ENCODE measurements at regions not wholly inside any gene's neighbourhood (a gene's known extent, or its start where the extent isn't known, plus 50 kb on each side); places are given as distances from the start of the nearest gene placed in this dataset.

GRCh38 chr6:126147291-126147815 is 161.0 kb downstream of the TRMT11 start:
- TF ChIP-seq POLR2A (IDR thresholded peaks at IDR 0.05; ENCODE audit: low read depth): no peak
- no peak for TF ChIP-seq CTCF (IDR thresholded peaks at IDR 0.05)
- no peak for TF ChIP-seq EP300 (IDR thresholded peaks at IDR 0.05)
- TF ChIP-seq POLR2AphosphoS5 (IDR thresholded peaks at IDR 0.05): no peak

Data from esophagus muscularis mucosa (tissue), 4 donors.